Hepatocyte (in vitro differentiated cells): ENCODE measurements at regions not wholly inside any gene's neighbourhood (a gene's known extent, or its start where the extent isn't known, plus 50 kb on each side); places are given as distances from the start of the nearest gene placed in this dataset.

Experiments
- DNase-seq: peaks from one replicate; pipeline ENCODE4 v3.0.0-alpha.2; 2016; ENCODE audit warnings: low spot score
- H2AFZ ChIP-seq: fragments of 200-600 bp; sonication (generic); 2 replicates; pipeline ENCODE4 v1.6.0; 2016; ENCODE audit warnings: antibody characterized with exemption, mild to moderate bottlenecking
- H3K27ac ChIP-seq: fragments of 200-600 bp; sonication (generic); 2 replicates; pipeline ENCODE4 v1.5.1; 2016; ENCODE audit warnings: mild to moderate bottlenecking
- H3K27me3 ChIP-seq: fragments of 200-600 bp; sonication (generic); 2 replicates; pipeline ENCODE4 v1.6.1; 2016
- H3K36me3 ChIP-seq: fragments of 200-600 bp; sonication (generic); replicated peaks from 2 replicates; pipeline ENCODE4 v1.5.1; 2016; ENCODE audit warnings: low read depth; ENCODE audit not compliant: insufficient read depth
- H3K4me1 ChIP-seq: fragments of 200-600 bp; sonication (generic); 2 replicates; pipeline ENCODE4 v1.5.1; 2016; ENCODE audit warnings: mild to moderate bottlenecking, moderate library complexity; ENCODE audit not compliant: insufficient read depth
- H3K4me2 ChIP-seq: fragments of 200-600 bp; sonication (generic); 2 replicates; pipeline ENCODE4 v1.6.0; 2016
- H3K4me3 ChIP-seq: fragments of 200-600 bp; sonication (generic); 2 replicates; pipeline ENCODE4 v1.5.1; 2016; ENCODE audit warnings: mild to moderate bottlenecking
- H3K79me2 ChIP-seq: fragments of 200-600 bp; sonication (generic); 2 replicates; pipeline ENCODE4 v1.6.0; 2017; ENCODE audit warnings: mild to moderate bottlenecking
- H3K9me2 ChIP-seq: fragments of 200-600 bp; sonication (generic); replicated peaks from 2 replicates; pipeline ENCODE4 v1.6.0; 2017; ENCODE audit warnings: mild to moderate bottlenecking; ENCODE audit not compliant: insufficient read depth
- H3K9me3 ChIP-seq: fragments of 200-600 bp; sonication (generic); 2 replicates; pipeline ENCODE4 v1.5.1; 2016; ENCODE audit warnings: low read depth, mild to moderate bottlenecking
- H4K20me1 ChIP-seq: fragments of 200-600 bp; sonication (generic); 2 replicates; pipeline ENCODE4 v1.6.0; 2016; ENCODE audit warnings: mild to moderate bottlenecking; ENCODE audit not compliant: insufficient read depth, poor library complexity, severe bottlenecking
- EZH2 ChIP-seq: fragments of 200-600 bp; sonication (generic); IDR thresholded peaks from 2 replicates; pipeline ENCODE4 v1.6.1; 2016; ENCODE audit warnings: antibody characterized with exemption, mild to moderate bottlenecking, borderline replicate concordance
- EZH2phosphoT487 ChIP-seq: fragments of 200-600 bp; sonication (generic); IDR thresholded peaks from one replicate; pipeline ENCODE4 v1.6.1; 2018; ENCODE audit warnings: antibody characterized with exemption, mild to moderate bottlenecking, low read depth, moderate library complexity; ENCODE audit not compliant: unreplicated experiment, severe bottlenecking
- WGBS: methylation state at CpG from one replicate; pipeline ENCODE4 v1.1.6; 2016; ENCODE audit warnings: low lambda C conversion rate; ENCODE audit errors: missing lambda C conversion rate; 5-methylcytosine and 5-hydroxymethylcytosine counted together
- TF ChIP-seq, protein P1 (sequence below): fragments of 200-600 bp; sonication (generic); IDR thresholded peaks from 2 replicates; pipeline ENCODE4 v1.5.1; 2016; ENCODE audit warnings: antibody characterized with exemption, mild to moderate bottlenecking; ENCODE audit not compliant: poor library complexity

GRCh38 chr22:44424867-44425693 is 73.0 kb downstream of the RTL6 start:
- TF ChIP-seq EZH2, result no peak
- no peak for TF ChIP-seq EZH2phosphoT487
- TF ChIP-seq, protein P1, sequence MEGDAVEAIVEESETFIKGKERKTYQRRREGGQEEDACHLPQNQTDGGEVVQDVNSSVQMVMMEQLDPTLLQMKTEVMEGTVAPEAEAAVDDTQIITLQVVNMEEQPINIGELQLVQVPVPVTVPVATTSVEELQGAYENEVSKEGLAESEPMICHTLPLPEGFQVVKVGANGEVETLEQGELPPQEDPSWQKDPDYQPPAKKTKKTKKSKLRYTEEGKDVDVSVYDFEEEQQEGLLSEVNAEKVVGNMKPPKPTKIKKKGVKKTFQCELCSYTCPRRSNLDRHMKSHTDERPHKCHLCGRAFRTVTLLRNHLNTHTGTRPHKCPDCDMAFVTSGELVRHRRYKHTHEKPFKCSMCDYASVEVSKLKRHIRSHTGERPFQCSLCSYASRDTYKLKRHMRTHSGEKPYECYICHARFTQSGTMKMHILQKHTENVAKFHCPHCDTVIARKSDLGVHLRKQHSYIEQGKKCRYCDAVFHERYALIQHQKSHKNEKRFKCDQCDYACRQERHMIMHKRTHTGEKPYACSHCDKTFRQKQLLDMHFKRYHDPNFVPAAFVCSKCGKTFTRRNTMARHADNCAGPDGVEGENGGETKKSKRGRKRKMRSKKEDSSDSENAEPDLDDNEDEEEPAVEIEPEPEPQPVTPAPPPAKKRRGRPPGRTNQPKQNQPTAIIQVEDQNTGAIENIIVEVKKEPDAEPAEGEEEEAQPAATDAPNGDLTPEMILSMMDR, result no peak
- Histone ChIP-seq H3K4me1 (peaks cover 19% of the 10 kb centered on the region), H3K27me3 (no peaks in the 10 kb centered on the region), H3K4me2 (no peak overlapping the region), H3K27ac (peak overlapping the region; percentile 25), H3K4me3 (no peak overlapping the region), H3K9me2 (no peaks in the 10 kb centered on the region), H2AFZ (no peak overlapping the region), H4K20me1 (no peaks in the 10 kb centered on the region), H3K9me3 (no peaks in the 10 kb centered on the region), H3K36me3 (no peaks in the 10 kb centered on the region), H3K79me2 (no peaks in the 10 kb centered on the region)
- WGBS, result 70% methylated on average over 20 of the region's 20 CpGs
- DNase-seq, result no peak

GRCh38 chr22:44424359-44424682 is 73.7 kb downstream of the RTL6 start:
- Histone ChIP-seq H3K27ac (no peak overlapping the region), H3K79me2 (no peaks in the 10 kb centered on the region), H3K27me3 (no peaks in the 10 kb centered on the region), H4K20me1 (no peaks in the 10 kb centered on the region), H3K4me2 (no peak overlapping the region), H3K4me3 (no peak overlapping the region), H3K9me3 (no peaks in the 10 kb centered on the region), H3K36me3 (no peaks in the 10 kb centered on the region), H2AFZ (no peak overlapping the region), H3K4me1 (peaks cover 16% of the 10 kb centered on the region), H3K9me2 (no peaks in the 10 kb centered on the region)
- no peak for DNase-seq
- TF ChIP-seq EZH2phosphoT487 (no peak), EZH2 (no peak)
- TF ChIP-seq, protein P1, result no peak
- 90% methylated on average over 2 of the region's 2 CpGs for WGBS

DNA sequence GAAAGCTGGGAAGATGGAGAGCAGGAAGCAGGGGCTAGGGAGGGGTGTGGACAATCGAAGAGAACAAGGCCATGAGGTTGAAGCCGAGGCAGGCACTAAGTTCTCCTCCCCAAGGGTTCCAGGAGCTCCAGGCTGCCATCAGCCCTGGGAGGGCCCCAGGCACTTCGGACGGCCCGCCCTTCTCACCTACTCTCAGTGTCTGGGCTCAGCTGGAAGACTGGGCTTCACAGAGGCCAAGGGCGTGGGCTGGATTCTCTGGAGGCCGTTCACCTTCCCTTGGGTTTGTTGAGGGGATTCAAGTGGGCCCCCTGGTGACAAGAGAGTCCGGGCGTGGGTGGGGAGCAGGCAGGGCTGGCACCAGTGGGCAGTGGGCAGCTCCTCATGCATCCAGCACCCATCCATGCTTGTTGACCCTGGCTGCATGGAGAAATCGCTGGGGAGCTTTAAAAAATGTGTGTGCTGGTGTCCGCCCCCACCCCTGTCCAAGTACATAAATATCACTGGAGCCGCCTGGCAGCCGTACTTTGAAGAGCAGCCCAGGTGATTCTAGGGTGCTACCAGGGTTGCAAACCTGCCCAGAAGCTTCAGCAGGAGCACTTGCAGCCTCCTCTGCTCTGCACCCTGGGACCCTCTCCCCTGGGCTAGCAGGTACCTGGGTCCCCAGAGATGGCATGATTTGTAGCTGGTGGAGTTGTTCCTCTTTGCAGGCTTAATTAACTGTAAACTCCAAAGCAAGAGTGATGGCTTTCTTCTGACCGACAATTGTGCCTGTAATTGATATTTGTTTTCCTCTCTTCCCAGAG is 74.3 kb downstream of the RTL6 start:
- H3K4me2 ChIP-seq, result no peak overlapping the region
- H3K9me2 ChIP-seq, result no peaks in the 10 kb centered on the region
- no peak overlapping the region for H3K27ac ChIP-seq

DNA sequence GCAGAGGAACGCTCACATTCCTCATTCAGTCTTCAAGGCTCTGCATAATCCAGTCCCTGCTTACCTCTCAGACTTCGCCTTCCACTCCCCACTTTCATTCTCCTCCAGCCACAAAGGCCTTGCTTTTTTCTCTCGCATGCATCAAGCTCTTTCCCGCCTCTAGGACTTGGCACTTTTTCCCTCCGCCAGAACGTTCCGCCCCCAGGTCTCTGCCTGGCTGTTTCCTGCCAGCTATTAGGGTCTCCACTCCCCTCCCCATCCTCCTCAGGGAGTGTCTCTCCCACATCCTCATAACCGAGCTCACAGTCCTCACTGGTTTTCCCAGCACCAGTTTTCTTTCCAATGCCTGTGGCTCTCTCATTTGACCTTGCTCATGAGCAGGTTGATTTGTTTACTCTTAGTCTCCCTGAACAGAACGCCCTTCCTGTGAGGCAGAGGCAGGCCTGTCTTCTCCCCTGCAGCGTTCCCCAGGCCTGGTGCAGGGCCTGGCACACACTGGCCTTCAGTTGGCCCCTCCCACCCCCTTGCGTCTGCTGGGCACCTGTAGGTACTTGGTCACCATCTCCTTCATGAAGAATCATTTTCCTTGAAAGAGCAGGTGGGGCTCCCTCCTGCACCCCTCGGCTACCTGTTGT is 75.2 kb downstream of the RTL6 start:
- Histone ChIP-seq H2AFZ (no peak overlapping the region), H3K9me3 (no peaks in the 10 kb centered on the region), H3K4me1 (peaks cover 16% of the 10 kb centered on the region), H3K79me2 (no peaks in the 10 kb centered on the region), H4K20me1 (no peaks in the 10 kb centered on the region), H3K4me3 (no peak overlapping the region), H3K36me3 (no peaks in the 10 kb centered on the region), H3K4me2 (no peak overlapping the region), H3K27ac (peak overlapping the region; percentile 34), H3K27me3 (no peaks in the 10 kb centered on the region), H3K9me2 (no peaks in the 10 kb centered on the region)
- no peak for TF ChIP-seq EZH2
- no peak for TF ChIP-seq EZH2phosphoT487
- TF ChIP-seq, protein P1, result no peak
- no peak for DNase-seq
- whole genome bisulfite sequencing, result 61% methylated on average over 12 of the region's 12 CpGs

More for the DNA sequence above, 74.3 kb downstream of the RTL6 start:
- Histone ChIP-seq H3K4me3 (no peak overlapping the region), H3K4me1 (peaks cover 16% of the 10 kb centered on the region), H3K79me2 (no peaks in the 10 kb centered on the region), H3K27me3 (no peaks in the 10 kb centered on the region), H2AFZ (no peak overlapping the region), H4K20me1 (no peaks in the 10 kb centered on the region), H3K9me3 (no peaks in the 10 kb centered on the region), H3K36me3 (no peaks in the 10 kb centered on the region)
- DNase-seq, result no peak
- no peak for TF ChIP-seq EZH2phosphoT487
- 87% methylated on average over 11 of the region's 14 CpGs for WGBS
